Gastroesophageal sphincter (tissue), 4 donors: ENCODE measurements at regions not wholly inside any gene's neighbourhood (a gene's known extent, or its start where the extent isn't known, plus 50 kb on each side); places are given as distances from the start of the nearest gene placed in this dataset.
"Not testable (repeated sequence)": the region's sequence is repeated elsewhere in the genome, so short reads cannot be mapped to it uniquely, and the experiment has no call there.

ENCODE experiments used
- ATAC-seq: fragments of 150-250 bp; one replicate; pipeline ENCODE4 v1.9.1; 2016; ENCODE audit warnings: mild to moderate bottlenecking, moderate library complexity
- H3K27ac ChIP-seq, 4 donors: fragments of 200-600 bp; sonication (generic) in 3 of 4; 1 replicate in 3 of 4; 2 replicates in 1 of 4; pipeline ENCODE4 v1.5.1; 2016 to 2019
- H3K27me3 ChIP-seq: fragments of 200-600 bp; sonication (generic); one replicate; pipeline ENCODE4 v1.5.1; 2019
- H3K36me3 ChIP-seq, 2 donors: fragments of 200-600 bp; sonication (generic); one replicate each; pipeline ENCODE4 v1.5.1; 2019; ENCODE audit warnings: control low read depth in 1 of 2
- H3K4me1 ChIP-seq, 3 donors: fragments of 200-600 bp; sonication (generic); 1 replicate in 2 of 3; 2 replicates in 1 of 3; pipeline ENCODE4 v1.5.1; 2016 to 2019; ENCODE audit warnings: control low read depth in 2 of 3
- H3K4me3 ChIP-seq, 2 donors: fragments of 200-600 bp; sonication (generic); one replicate each; pipeline ENCODE4 v1.5.1; 2019; ENCODE audit warnings: mild to moderate bottlenecking in 1 of 2, moderate library complexity in 1 of 2
- H3K9me3 ChIP-seq, 3 donors: fragments of 200-600 bp; sonication (generic); one replicate each; pipeline ENCODE4 v1.5.1; 2017 to 2019; ENCODE audit warnings: control low read depth in 2 of 3
- CTCF ChIP-seq, 4 experiments: fragments of 200-600 bp in 2 of 4; fragments of 450-650 bp in 2 of 4; sonication (generic) in 1 of 4; IDR thresholded peaks; one replicate each; pipeline ENCODE4 v1.5.1; 2017 to 2019; ENCODE audit warnings: antibody characterized with exemption in 4 of 4, mild to moderate bottlenecking in 2 of 4, moderate library complexity in 2 of 4
- EP300 ChIP-seq: sonication (generic); formaldehyde crosslinking; IDR thresholded peaks from one replicate; pipeline ENCODE4 v1.6.1; 2017; ENCODE audit warnings: antibody characterized with exemption, mild to moderate bottlenecking
- POLR2A ChIP-seq, 2 donors: fragments of 450-650 bp; IDR thresholded peaks; one replicate each; pipeline ENCODE4 v1.6.1; 2017; ENCODE audit warnings: antibody characterized with exemption in 2 of 2, mild to moderate bottlenecking in 2 of 2, moderate library complexity in 1 of 2
- POLR2AphosphoS5 ChIP-seq: sonication (generic); formaldehyde crosslinking; IDR thresholded peaks from one replicate; pipeline ENCODE4 v1.6.1; 2017; ENCODE audit warnings: antibody characterized with exemption
- WGBS, 2 donors: methylation state at CpG; one replicate each; pipeline ENCODE4 v1.1.5; 2018; ENCODE audit warnings: low coverage in 1 of 2; 5-methylcytosine and 5-hydroxymethylcytosine counted together

- Histone ChIP-seq H3K27ac (no peak overlapping the region), H3K4me1 (no peaks in the 10 kb centered on the region), H3K4me3 (no peak overlapping the region), H3K27me3 (peaks cover 10% of the 10 kb centered on the region), H3K9me3 (no peaks in the 10 kb centered on the region), H3K36me3 (no peaks in the 10 kb centered on the region)
- TF ChIP-seq CTCF (IDR thresholded peaks at IDR 0.05) (no peak), POLR2AphosphoS5 (no peak), POLR2A (IDR thresholded peaks at IDR 0.05) (no peak), EP300 (no peak)
- no peak for ATAC-seq
- 55 to 83% methylated on average over 6 of the region's 6 CpGs for WGBS, 2 donors
Observed at GRCh38 chr13:21256351-21256761, 79.9 kb downstream of the MRPL57 start.

GRCh38 chr13:21256891-21257290 lies 80.4 kb downstream of the MRPL57 start:
- Histone ChIP-seq H3K27me3 (peaks cover 10% of the 10 kb centered on the region), H3K9me3 (no peaks in the 10 kb centered on the region), H3K4me1 (no peaks in the 10 kb centered on the region), H3K36me3 (no peaks in the 10 kb centered on the region), H3K27ac (no peak overlapping the region), H3K4me3 (no peak overlapping the region)
- ATAC-seq: no peak
- 53 to 60% methylated on average over 1 of the region's 2 CpGs for WGBS, 2 donors
- TF ChIP-seq POLR2AphosphoS5: no peak
- TF ChIP-seq CTCF (IDR thresholded peaks at IDR 0.05): no peak
- TF ChIP-seq EP300: no peak

- H3K27ac ChIP-seq: no peak overlapping the region
- no peaks in the 10 kb centered on the region for H3K36me3 ChIP-seq
- ATAC-seq: no peak
- H3K4me3 ChIP-seq: no peak overlapping the region
- no peaks in the 10 kb centered on the region for H3K27me3 ChIP-seq
- TF ChIP-seq POLR2A (IDR thresholded peaks at IDR 0.05) (no peak), POLR2AphosphoS5 (no peak), EP300 (no peak), CTCF (IDR thresholded peaks at IDR 0.05) (no peak)
- no peaks in the 10 kb centered on the region for H3K9me3 ChIP-seq
- no peaks in the 10 kb centered on the region for H3K4me1 ChIP-seq
- WGBS, 2 donors: 88 to 98% methylated on average over 7 to 11 of the region's 57 CpGs
Observed at GRCh38 chr13:21259571-21260455, 83.4 kb downstream of the MRPL57 start.

- not testable (repeated sequence) for H3K36me3 ChIP-seq, H3K9me3 ChIP-seq, H3K4me1 ChIP-seq, H3K27ac ChIP-seq, H3K27me3 ChIP-seq, H3K4me3 ChIP-seq, ATAC-seq
- WGBS, 2 donors: 96% methylated on average over 14 of the region's 35 CpGs; no CpG with 5 or more reads in 1 of the 2 donors
Observed at GRCh38 chr13:21260561-21261290, 84.3 kb downstream of the MRPL57 start.

- H3K4me3 ChIP-seq, H3K27ac ChIP-seq, H3K36me3 ChIP-seq, H3K9me3 ChIP-seq, H3K4me1 ChIP-seq, ATAC-seq, H3K27me3 ChIP-seq: not testable (repeated sequence)
- WGBS, 2 donors: 70% methylated on average over 2 of the region's 9 CpGs; no CpG with 5 or more reads in 1 of the 2 donors
Observed at GRCh38 chr13:21261487-21262216, 85.2 kb downstream of the MRPL57 start.

GRCh38 chr13:21263909-21264308 lies 87.5 kb downstream of the MRPL57 start:
- ATAC-seq: not testable (repeated sequence)
- 14 to 35% methylated on average over 2 to 3 of the region's 4 CpGs for WGBS, 2 donors

GRCh38 chr13:21268485-21268884 lies 92.0 kb downstream of the MRPL57 start:
- not testable (repeated sequence) for H3K4me1 ChIP-seq, H3K4me3 ChIP-seq, H3K27me3 ChIP-seq, H3K36me3 ChIP-seq, ATAC-seq, H3K9me3 ChIP-seq, H3K27ac ChIP-seq
- WGBS, 2 donors: 8 to 10% methylated on average over 1 of the region's 1 CpG

More at GRCh38 chr13:21263909-21264308, 87.5 kb downstream of the MRPL57 start:
- not testable (repeated sequence) for H3K27ac ChIP-seq, H3K4me1 ChIP-seq, H3K36me3 ChIP-seq, H3K27me3 ChIP-seq, H3K4me3 ChIP-seq, H3K9me3 ChIP-seq

- 92 to 100% methylated on average over 3 to 6 of the region's 6 CpGs for WGBS, 2 donors
- ATAC-seq: not testable (repeated sequence)
Observed at GRCh38 chr13:21272439-21272838, 96.0 kb downstream of the MRPL57 start.

GRCh38 chr13:21274457-21274856 lies 98.0 kb downstream of the MRPL57 start:
- not testable (repeated sequence) for ATAC-seq, H3K27ac ChIP-seq, H3K4me1 ChIP-seq, H3K36me3 ChIP-seq, H3K9me3 ChIP-seq, H3K4me3 ChIP-seq, H3K27me3 ChIP-seq
- 67 to 85% methylated on average over 4 of the region's 4 CpGs for WGBS, 2 donors

More at GRCh38 chr13:21272439-21272838, 96.0 kb downstream of the MRPL57 start:
- H3K36me3 ChIP-seq, H3K9me3 ChIP-seq, H3K4me1 ChIP-seq, H3K4me3 ChIP-seq, H3K27ac ChIP-seq, H3K27me3 ChIP-seq: not testable (repeated sequence)
